Lower lobe of right lung (tissue), 2 donors: ENCODE measurements at regions not wholly inside any gene's neighbourhood (a gene's known extent, or its start where the extent isn't known, plus 50 kb on each side); places are given as distances from the start of the nearest gene placed in this dataset.

Source experiments
- ATAC-seq, 2 donors: fragments of 200-7000 bp; cut with Tn5 transposase; one replicate each; pipeline ENCODE4 v1.9.1; 2020 to 2022; ENCODE audit warnings: mild to moderate bottlenecking in 2 of 2, moderate library complexity in 2 of 2
- DNase-seq: peaks from one replicate; pipeline ENCODE4 v3.0.0-alpha.2; 2020
- H3K27ac ChIP-seq: fragments of 200-600 bp; one replicate; pipeline ENCODE4 v1.8.0; 2022
- H3K27me3 ChIP-seq: fragments of 200-600 bp; one replicate; pipeline ENCODE4 v1.8.0; 2022; ENCODE audit warnings: low read depth
- H3K36me3 ChIP-seq: fragments of 200-600 bp; one replicate; pipeline ENCODE4 v1.8.0; 2022; ENCODE audit warnings: mild to moderate bottlenecking
- H3K4me1 ChIP-seq: fragments of 200-600 bp; one replicate; pipeline ENCODE4 v1.8.0; 2022
- H3K4me3 ChIP-seq: fragments of 200-600 bp; one replicate; pipeline ENCODE4 v1.8.0; 2022; ENCODE audit warnings: mild to moderate bottlenecking
- H3K9me3 ChIP-seq: fragments of 200-600 bp; one replicate; pipeline ENCODE4 v1.8.0; 2022
- CTCF ChIP-seq: fragments of 200-600 bp; IDR thresholded peaks from one replicate; pipeline ENCODE4 v1.8.0; 2022; ENCODE audit warnings: antibody characterized with exemption, mild to moderate bottlenecking
- intact Hi-C: fragments of 100-400 bp; cut with DNase I; formaldehyde crosslinking; loops from one replicate; pipeline ENCODE4 v1.11.0; 2022
- donor health status: DM: no; HTN: yes; CAD: no; lungs with severe emphysema.

DNA sequence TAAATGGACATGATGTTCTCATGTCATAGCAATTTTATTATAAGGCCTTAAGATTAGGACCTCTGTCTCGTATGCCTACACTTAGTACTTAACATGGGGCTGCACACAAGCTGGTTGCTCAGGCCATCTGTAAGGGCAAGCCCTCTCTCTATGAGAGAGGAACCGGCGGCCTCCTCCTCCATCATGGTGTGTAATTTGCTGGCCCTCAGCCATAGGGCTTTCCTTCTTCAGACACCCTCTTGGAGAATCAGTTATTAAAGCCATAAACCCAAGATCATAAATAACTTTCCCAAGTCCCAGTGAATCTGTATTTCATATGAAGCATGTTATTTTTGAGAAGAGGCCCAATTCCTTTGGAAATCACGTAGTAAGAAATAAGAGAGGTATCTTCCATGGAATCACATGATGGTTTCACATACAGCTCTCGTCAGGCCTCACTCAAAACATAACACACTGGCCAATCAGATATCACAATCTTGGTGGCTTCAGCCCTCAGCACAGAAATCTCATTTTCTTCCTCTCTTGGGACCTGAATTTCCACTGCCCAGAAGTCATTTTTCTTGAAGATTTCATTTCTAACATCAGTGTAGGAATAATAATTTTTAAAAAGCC, 92.6 kb downstream of the RDH14 start:
- intact Hi-C loops, result no loop called here
- H3K4me3 ChIP-seq, result no peak overlapping the region
- H3K27me3 ChIP-seq, result no peaks in the 10 kb centered on the region
- no peak for TF ChIP-seq CTCF
- H3K36me3 ChIP-seq, result no peaks in the 10 kb centered on the region
- H3K4me1 ChIP-seq, result peaks cover 3% of the 10 kb centered on the region
- ATAC-seq (no peak), DNase-seq (no peak)
- H3K9me3 ChIP-seq, result no peaks in the 10 kb centered on the region
- no peak overlapping the region for H3K27ac ChIP-seq

DNA sequence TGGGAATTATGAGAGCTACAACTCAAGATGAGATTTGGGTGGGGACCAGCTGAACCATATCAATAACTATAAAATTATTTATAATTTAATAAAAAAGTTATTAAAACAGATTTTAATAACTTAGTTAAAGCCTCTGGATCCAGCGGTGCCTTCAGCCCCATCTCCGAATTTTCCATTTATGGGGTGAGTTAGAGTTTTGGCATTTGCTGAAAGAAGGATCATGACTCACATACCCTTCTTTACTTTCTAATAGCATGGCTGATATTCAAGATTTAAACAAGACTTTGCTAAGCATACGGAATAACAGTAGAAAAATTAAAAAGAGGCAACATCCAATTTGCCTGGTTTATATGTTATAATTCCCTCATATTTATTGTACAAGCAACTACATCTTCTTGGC, 94.5 kb downstream of the RDH14 start:
- Histone ChIP-seq H3K27me3 (no peaks in the 10 kb centered on the region), H3K4me1 (no peaks in the 10 kb centered on the region), H3K36me3 (no peaks in the 10 kb centered on the region), H3K9me3 (no peaks in the 10 kb centered on the region), H3K4me3 (no peak overlapping the region), H3K27ac (no peak overlapping the region)
- TF ChIP-seq CTCF, result no peak
- DNase-seq (no peak), ATAC-seq (no peak)
- intact Hi-C loops, result no loop called here

GRCh38 chr2:18464913-18465312, 95.5 kb downstream of the RDH14 start:
- H3K4me3 ChIP-seq, result no peak overlapping the region
- H3K4me1 ChIP-seq, result no peaks in the 10 kb centered on the region
- DNase-seq (no peak), ATAC-seq (no peak)
- no peaks in the 10 kb centered on the region for H3K36me3 ChIP-seq
- H3K27ac ChIP-seq, result no peak overlapping the region
- no peaks in the 10 kb centered on the region for H3K9me3 ChIP-seq
- intact Hi-C loops, result no loop called here
- H3K27me3 ChIP-seq, result no peaks in the 10 kb centered on the region
- TF ChIP-seq CTCF, result no peak

DNA sequence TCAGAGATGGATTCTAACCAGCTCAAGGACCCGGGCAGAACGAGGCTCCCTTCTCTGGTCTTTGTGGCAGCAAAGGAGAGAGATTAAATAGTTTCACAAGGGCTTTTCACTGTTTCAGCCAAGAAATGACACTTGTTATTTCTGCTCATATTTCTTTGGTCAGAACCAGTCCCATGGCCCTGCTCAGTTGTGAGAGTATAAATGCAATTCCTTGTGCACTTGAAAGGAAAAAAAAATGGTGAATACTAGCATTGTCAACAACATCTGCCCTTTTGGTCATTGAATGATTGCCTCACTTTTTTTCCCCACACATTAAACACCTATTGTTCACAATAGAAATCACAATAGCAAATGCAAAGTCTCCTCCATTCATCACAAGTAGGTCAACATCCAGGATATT, 104.4 kb downstream of the RDH14 start:
- Histone ChIP-seq H3K36me3 (no peaks in the 10 kb centered on the region), H3K9me3 (no peaks in the 10 kb centered on the region), H3K27ac (no peak overlapping the region), H3K4me1 (peaks cover 6% of the 10 kb centered on the region), H3K27me3 (no peaks in the 10 kb centered on the region), H3K4me3 (no peak overlapping the region)
- no peak for TF ChIP-seq CTCF
- no peak for DNase-seq
- ATAC-seq, result no peak
- intact Hi-C loops, result no loop called here

DNA sequence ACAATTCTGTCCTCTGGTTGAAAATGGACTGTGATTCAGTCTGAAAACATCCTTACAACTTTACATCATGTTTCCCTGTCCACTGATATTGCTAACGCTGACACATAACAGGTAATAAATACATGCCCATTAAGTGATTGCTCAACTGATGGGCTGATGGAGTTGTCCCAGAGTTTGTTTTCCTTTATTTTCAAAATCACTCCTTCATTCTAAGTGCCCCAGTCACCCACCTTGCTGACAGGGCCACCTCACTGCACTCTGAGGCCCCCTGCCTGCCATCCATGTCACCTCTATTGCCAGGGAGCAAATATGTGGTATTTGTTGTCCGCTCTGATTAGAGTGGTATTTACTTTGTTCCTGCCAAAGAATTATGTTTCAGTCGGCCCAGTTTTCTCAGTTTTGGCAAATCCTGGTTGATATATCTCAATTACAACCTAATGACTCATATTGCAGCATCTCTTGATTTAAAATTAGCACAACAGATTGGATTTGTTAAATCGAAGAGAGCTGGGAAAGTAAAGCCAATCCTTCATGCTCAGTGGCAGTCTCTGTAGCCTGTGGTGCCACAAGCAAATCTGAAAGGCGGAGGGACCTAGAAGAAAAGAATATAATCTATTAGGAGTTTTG, 105.1 kb downstream of the RDH14 start:
- DNase-seq (no peak), ATAC-seq (peak; percentile 34 to 55)
- no peak overlapping the region for H3K4me3 ChIP-seq
- no peaks in the 10 kb centered on the region for H3K27me3 ChIP-seq
- no peaks in the 10 kb centered on the region for H3K36me3 ChIP-seq
- H3K4me1 ChIP-seq, result peaks cover 6% of the 10 kb centered on the region
- no peak overlapping the region for H3K27ac ChIP-seq
- intact Hi-C loops, result no loop called here
- no peak for TF ChIP-seq CTCF
- H3K9me3 ChIP-seq, result no peaks in the 10 kb centered on the region
